ENCODE measurements at regions not wholly inside any gene's neighbourhood (a gene's known extent, or its start where the extent isn't known, plus 50 kb on each side); places are given as distances from the start of the nearest gene placed in this dataset.

GRCh38 chr1:219109424-219110018, 64.2 kb upstream of the LYPLAL1 start:
- TF ChIP-seq TAF1 (IDR thresholded peaks at IDR 0.05; ENCODE audit: control insufficient read depth, extremely low read depth, insufficient read depth, low read length, severe bottlenecking) (no peak), CTCF (IDR thresholded peaks at IDR 0.05 in 2 of 3, conservative IDR thresholded peaks at IDR 0.05 in 1 of 3; ENCODE audit: insufficient read depth in 2 of 3, low read depth in 1 of 3, low read length in 3 of 3) (no peak), NFE2L1 (tag; IDR thresholded peaks at IDR 0.05; ENCODE audit: borderline replicate concordance, low read depth) (no peak), SRSF7 (optimal IDR thresholded peaks at IDR 0.05; ENCODE audit: low read depth, low read length) (no peak), ZBTB49 (CRISPR knock-in tag; IDR thresholded peaks at IDR 0.05; ENCODE audit: borderline replicate concordance) (no peak), CREB1 (IDR thresholded peaks at IDR 0.05) (no peak), CREB1 (CRISPR knock-in tag; IDR thresholded peaks at IDR 0.05) (no peak), POLR2AphosphoS2 (IDR thresholded peaks at IDR 0.05; ENCODE audit: low read length) (no peak), SREBF2 (CRISPR knock-in tag; IDR thresholded peaks at IDR 0.05) (no peak)
